Testis (tissue), 2 donors: ENCODE measurements at regions not wholly inside any gene's neighbourhood (a gene's known extent, or its start where the extent isn't known, plus 50 kb on each side); places are given as distances from the start of the nearest gene placed in this dataset.
"Not testable (repeated sequence)": the region's sequence is repeated elsewhere in the genome, so short reads cannot be mapped to it uniquely, and the experiment has no call there.

ENCODE experiments used
- DNase-seq: peaks from one replicate; pipeline ENCODE4 v3.0.0-alpha.2; 2019
- H3K27ac ChIP-seq, 2 donors: fragments of 200-600 bp; sonication (generic); one replicate each; pipeline ENCODE4 v1.5.1; 2019
- H3K27me3 ChIP-seq: fragments of 200-600 bp; sonication (generic); one replicate; pipeline ENCODE4 v1.5.1; 2019
- H3K36me3 ChIP-seq: fragments of 200-600 bp; sonication (generic); one replicate; pipeline ENCODE4 v1.5.1; 2017; ENCODE audit warnings: low read depth; ENCODE audit errors: missing control alignments
- H3K4me1 ChIP-seq: fragments of 200-600 bp; sonication (generic); one replicate; pipeline ENCODE4 v1.5.1; 2019
- H3K4me3 ChIP-seq, 2 donors: fragments of 200-600 bp; sonication (generic); one replicate each; pipeline ENCODE4 v1.5.1; 2017 to 2019
- H3K9me3 ChIP-seq: fragments of 200-600 bp; sonication (generic); one replicate; pipeline ENCODE4 v1.5.1; 2017
- POLR2A ChIP-seq: fragments of 450-650 bp; IDR thresholded peaks from one replicate; pipeline ENCODE4 v1.6.1; 2017; ENCODE audit warnings: antibody characterized with exemption, mild to moderate bottlenecking, moderate library complexity
- WGBS, 2 donors: methylation state at CpG; one replicate each; pipeline ENCODE4 v1.1.5; 2018; 5-methylcytosine and 5-hydroxymethylcytosine counted together
- intact Hi-C: fragments of 100-400 bp; cut with DNase I; formaldehyde crosslinking; loops from one replicate; pipeline ENCODE4 v1.15.1; 2023; ENCODE audit warnings: low total_unique reads
- TF ChIP-seq, protein P1 (sequence below), 3 experiments: fragments of 450-650 bp in 2 of 3; fragments of 200-600 bp in 1 of 3; sonication (generic) in 1 of 3; IDR thresholded peaks; one replicate each; pipeline ENCODE4 v1.5.1; 2016 to 2019; ENCODE audit warnings: antibody characterized with exemption in 3 of 3, mild to moderate bottlenecking in 2 of 3, moderate library complexity in 1 of 3

DNA sequence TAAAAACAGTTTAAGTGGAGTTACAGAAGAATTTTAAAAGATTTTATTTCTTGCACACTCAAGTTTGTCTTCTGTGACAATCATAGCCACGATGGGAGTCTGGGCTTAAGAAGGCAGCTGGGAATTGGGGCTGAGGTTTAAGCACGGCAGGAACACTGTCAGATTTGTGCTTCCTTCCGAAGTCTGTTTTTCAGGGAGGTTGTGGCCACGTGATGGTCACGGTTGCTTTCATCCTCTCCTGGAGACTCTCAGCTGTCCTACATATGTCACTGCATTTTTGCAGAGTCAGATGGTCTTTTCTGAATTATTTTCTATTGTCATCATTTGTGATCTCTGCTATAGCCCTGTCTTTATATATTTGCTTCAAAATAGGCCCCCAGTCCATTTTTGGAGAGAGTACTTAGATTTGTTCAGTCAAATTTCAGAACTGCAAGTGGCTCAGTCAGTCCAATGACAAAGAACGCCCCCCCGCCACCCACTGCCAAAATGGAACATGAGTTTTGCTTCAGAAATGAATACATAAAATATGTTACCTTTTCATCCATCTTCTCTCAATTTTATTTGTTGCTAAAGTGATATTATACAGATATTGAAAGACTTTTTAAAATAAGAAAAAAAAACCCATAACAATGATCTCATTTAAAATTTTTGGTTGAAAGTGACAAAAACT, 111.8 kb upstream of the ZFP64 start:
- DNase-seq: no peak
- WGBS, 2 donors: 90 to 92% methylated on average over 7 of the region's 7 CpGs
- H3K4me1 ChIP-seq: no peaks in the 10 kb centered on the region
- H3K27ac ChIP-seq: no peak overlapping the region
- no peaks in the 10 kb centered on the region for H3K9me3 ChIP-seq
- TF ChIP-seq, protein P1, sequence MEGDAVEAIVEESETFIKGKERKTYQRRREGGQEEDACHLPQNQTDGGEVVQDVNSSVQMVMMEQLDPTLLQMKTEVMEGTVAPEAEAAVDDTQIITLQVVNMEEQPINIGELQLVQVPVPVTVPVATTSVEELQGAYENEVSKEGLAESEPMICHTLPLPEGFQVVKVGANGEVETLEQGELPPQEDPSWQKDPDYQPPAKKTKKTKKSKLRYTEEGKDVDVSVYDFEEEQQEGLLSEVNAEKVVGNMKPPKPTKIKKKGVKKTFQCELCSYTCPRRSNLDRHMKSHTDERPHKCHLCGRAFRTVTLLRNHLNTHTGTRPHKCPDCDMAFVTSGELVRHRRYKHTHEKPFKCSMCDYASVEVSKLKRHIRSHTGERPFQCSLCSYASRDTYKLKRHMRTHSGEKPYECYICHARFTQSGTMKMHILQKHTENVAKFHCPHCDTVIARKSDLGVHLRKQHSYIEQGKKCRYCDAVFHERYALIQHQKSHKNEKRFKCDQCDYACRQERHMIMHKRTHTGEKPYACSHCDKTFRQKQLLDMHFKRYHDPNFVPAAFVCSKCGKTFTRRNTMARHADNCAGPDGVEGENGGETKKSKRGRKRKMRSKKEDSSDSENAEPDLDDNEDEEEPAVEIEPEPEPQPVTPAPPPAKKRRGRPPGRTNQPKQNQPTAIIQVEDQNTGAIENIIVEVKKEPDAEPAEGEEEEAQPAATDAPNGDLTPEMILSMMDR (IDR thresholded peaks at IDR 0.05): no peak
- TF ChIP-seq POLR2A: no peak
- H3K27me3 ChIP-seq: no peaks in the 10 kb centered on the region
- H3K4me3 ChIP-seq: no peak overlapping the region
- intact Hi-C loops: no loop called here
- no peaks in the 10 kb centered on the region for H3K36me3 ChIP-seq

DNA sequence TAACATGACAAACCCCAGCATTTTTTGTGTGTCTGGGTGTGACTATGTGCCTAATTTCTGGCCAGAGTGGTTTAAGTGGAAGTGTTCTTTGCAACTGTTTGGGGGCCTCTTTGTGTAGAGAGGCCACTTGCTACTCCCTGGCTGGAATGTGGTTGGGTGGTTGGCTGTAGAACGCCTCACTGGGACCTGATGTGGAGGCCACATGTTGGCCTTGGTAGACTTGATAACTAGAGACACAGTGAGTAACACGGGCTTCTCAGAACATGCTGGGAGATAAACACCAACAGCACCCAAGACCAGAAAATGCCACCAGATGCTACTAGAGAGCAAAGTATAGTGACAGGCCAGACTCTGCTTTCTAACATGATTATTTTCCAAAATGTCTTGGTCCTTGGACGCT, 111.2 kb upstream of the ZFP64 start:
- intact Hi-C loops: no loop called here
- Histone ChIP-seq H3K4me1 (no peaks in the 10 kb centered on the region), H3K27me3 (no peaks in the 10 kb centered on the region), H3K36me3 (no peaks in the 10 kb centered on the region), H3K9me3 (no peaks in the 10 kb centered on the region), H3K27ac (no peak overlapping the region), H3K4me3 (no peak overlapping the region)
- 50 to 71% methylated on average over 3 of the region's 3 CpGs for WGBS, 2 donors
- no peak for TF ChIP-seq POLR2A
- TF ChIP-seq, protein P1 (IDR thresholded peaks at IDR 0.05): no peak
- no peak for DNase-seq

DNA sequence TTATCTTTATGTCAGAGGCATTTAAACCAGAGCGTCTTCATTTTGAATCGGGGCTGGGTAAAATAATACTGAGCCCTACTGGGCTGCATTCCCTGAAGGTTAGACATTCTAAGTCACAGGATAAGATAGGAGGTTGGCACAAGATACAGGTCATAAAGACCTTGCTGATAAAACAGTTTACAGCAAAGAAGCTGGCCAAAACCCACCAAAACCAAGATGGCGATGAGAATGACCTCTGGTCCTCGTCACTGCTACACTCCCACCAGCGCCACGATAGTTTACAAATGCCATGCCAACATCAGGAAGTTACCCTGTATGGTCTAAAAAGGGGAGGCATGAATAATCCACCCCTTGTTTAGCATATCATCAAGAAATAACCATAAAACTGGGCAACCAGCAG, 110.5 kb upstream of the ZFP64 start:
- H3K27ac ChIP-seq, H3K36me3 ChIP-seq, H3K4me3 ChIP-seq, intact Hi-C loops, H3K27me3 ChIP-seq, H3K9me3 ChIP-seq, H3K4me1 ChIP-seq, DNase-seq: not testable (repeated sequence)
- 84 to 92% methylated on average over 6 of the region's 6 CpGs for WGBS, 2 donors

DNA sequence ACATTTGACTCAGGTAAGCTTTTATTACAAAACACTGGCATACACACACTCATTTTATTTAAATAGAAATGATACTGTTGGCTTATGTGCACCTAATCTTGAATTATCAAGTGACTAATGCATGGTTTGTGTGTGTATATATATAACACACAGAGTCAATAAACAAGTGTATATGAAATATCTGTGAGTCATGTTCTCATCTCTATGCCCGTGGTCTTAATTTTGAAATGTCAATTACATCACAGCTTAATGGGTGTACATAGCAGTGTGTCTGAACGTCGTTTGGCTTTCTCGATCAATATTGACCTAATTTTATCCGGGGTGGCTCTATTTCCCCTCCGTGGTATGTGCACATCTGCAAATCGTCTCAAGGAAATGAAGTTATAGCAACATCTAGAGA, 104.0 kb upstream of the ZFP64 start:
- Histone ChIP-seq H3K9me3 (no peaks in the 10 kb centered on the region), H3K4me1 (no peaks in the 10 kb centered on the region), H3K27ac (no peak overlapping the region), H3K4me3 (no peak overlapping the region), H3K36me3 (no peaks in the 10 kb centered on the region), H3K27me3 (no peaks in the 10 kb centered on the region)
- 91 to 93% methylated on average over 7 of the region's 7 CpGs for WGBS, 2 donors
- no peak for TF ChIP-seq POLR2A
- TF ChIP-seq, protein P1 (IDR thresholded peaks at IDR 0.05): no peak
- intact Hi-C loops: no loop called here
- DNase-seq: no peak

GRCh38 chr20:52294106-52294628, 102.6 kb upstream of the ZFP64 start:
- intact Hi-C loops: no loop called here
- Histone ChIP-seq H3K27ac (no peak overlapping the region), H3K4me1 (no peaks in the 10 kb centered on the region), H3K4me3 (no peak overlapping the region), H3K36me3 (no peaks in the 10 kb centered on the region), H3K9me3 (no peaks in the 10 kb centered on the region), H3K27me3 (no peaks in the 10 kb centered on the region)
- TF ChIP-seq POLR2A: no peak
- no peak for DNase-seq
- WGBS, 2 donors: 70 to 72% methylated on average over 2 of the region's 2 CpGs

- no peak for DNase-seq
- no peak overlapping the region for H3K27ac ChIP-seq
- TF ChIP-seq, protein P1 (IDR thresholded peaks at IDR 0.05): no peak
- TF ChIP-seq POLR2A: no peak
- H3K4me3 ChIP-seq: no peak overlapping the region
- no peaks in the 10 kb centered on the region for H3K36me3 ChIP-seq
- 90 to 98% methylated on average over 12 of the region's 12 CpGs for WGBS, 2 donors
- no peaks in the 10 kb centered on the region for H3K9me3 ChIP-seq
- intact Hi-C loops: no loop called here
- H3K27me3 ChIP-seq: no peaks in the 10 kb centered on the region
- H3K4me1 ChIP-seq: no peaks in the 10 kb centered on the region
Observed at GRCh38 chr20:52291109-52291508, 99.5 kb upstream of the ZFP64 start.
